Stimulated activated CD4-positive, alpha-beta T cell treated with anti-CD3 and anti-CD28 coated beads, TNF-alpha, amount 100 ng/mL, for 24 hours (primary cell): ENCODE measurements at regions not wholly inside any gene's neighbourhood (a gene's known extent, or its start where the extent isn't known, plus 50 kb on each side); places are given as distances from the start of the nearest gene placed in this dataset.
"Not testable (repeated sequence)": the region's sequence is repeated elsewhere in the genome, so short reads cannot be mapped to it uniquely, and the experiment has no call there.

Experiments
- DNase-seq, 3 experiments: peaks; one replicate each; pipeline ENCODE4 v3.0.0-alpha.2; 2020; ENCODE audit warnings: low read depth in 3 of 3

DNA sequence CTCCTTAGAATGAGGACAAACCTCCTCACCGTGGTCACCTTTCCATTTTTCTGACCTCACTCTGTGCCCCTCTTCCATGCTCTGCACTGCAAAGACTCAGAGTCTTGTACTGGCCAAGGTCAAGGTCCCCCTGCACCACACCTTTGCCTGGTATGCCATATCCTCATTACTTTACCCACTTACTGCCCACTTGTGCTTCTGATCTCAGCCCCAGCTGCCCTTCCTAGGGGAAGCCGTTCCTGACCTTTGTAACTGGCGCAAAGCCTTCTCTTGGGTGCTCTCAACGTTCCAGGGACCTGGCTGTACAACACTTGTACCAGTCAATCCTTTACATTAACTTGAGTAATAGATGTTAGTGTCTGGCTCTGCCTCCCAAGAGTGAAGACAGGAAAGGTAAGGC lies 256.0 kb downstream of the SV2B start:
- no peak for DNase-seq

DNA sequence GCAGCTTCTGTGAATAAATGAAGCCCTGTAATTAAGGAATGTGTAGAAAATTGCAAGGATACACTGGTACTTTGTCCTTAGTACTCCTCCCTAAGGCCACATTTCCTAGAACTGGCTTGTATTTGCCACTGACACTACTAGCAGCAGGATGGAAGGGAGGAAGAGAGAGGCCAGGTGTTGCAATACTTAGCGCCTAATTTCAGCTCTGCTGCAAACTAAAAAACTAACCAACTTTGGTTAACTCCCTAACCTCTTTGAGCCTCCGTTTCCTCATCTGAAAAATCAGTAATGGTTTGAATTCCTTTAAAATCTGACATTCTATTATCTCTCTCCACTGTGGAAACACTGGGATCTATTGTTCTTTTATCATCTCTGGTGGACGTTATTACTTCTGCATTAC lies 257.0 kb downstream of the SV2B start:
- no peak for DNase-seq

DNA sequence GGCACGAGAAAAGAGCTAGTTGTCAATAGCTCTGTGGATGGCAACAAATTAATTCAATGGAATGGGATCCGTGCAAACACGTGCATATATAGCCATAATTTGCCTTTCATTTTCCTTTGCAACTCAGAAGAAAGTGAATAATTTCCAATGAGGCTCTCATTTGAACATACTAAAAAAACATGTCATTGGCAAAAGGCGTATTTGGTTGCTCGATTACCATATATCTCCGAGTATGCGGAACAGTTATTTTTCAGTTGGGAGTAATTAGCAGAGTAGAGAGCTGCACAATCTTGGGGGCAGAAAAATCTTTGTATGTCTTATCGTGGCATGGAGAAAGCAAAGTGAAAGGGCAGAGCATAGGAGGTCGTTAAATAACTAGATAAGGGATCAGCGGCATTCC lies 257.4 kb downstream of the SV2B start:
- DNase-seq = no peak

DNA sequence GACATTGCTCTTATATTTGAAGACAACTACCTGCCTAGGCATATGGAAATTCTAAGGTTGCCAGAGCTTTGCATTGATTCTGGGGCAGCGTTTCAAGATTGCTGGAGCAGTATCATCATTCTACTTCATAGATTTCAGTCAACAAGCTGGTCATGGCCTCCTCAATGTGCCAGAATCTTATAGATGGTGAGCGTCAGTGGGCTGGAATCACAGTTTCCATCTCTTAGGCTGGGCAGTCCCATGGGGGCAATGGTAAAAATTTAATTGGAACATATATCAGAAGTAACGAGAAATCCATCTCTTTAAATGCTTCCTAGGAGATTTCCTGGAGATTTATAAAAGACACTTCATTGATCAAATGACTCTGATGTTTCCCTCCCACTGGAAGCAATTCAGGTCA lies 258.3 kb downstream of the SV2B start:
- no peak for DNase-seq

DNA sequence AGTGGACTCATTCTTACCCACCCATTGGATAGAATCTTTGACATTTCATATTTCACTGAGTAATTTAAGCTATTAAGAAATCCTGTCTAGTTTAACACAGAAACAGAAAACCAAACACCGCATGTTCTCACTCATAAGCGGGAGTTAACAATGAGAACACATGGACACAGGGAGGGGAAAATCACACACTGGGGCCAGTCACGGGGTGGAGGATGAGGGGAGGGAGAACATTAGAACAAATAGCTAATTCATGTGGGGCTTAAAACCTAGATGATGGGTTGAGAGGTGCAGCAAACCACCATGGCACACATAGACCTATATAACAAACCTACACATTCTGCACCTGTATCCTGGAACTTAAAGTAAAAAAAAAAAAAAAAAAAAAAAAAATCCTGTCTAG lies 261.6 kb downstream of the SV2B start:
- not testable (repeated sequence) for DNase-seq

GRCh38 chr15:91366111-91366510 lies 266.1 kb downstream of the SV2B start:
- no peak for DNase-seq

DNA sequence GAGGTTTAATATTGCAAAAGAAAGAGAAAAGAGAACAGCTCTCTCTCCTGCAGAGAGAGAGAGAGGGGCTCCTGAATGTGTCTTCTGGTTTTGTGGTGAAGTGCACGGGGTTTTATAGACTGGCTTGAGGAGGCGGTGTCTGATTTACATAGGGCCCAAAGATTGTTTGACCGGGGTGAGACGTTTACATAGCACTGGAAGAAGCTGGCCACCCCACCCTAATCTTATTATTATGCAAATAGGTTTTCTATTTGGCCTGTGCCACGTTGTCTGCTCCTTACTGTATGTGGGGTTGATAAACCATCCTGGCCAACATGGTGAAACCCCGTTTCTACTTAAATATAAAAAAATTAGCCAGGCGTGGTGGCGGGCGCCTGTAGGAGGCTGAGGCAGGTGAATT lies 268.6 kb downstream of the SV2B start:
- DNase-seq = no peak

DNA sequence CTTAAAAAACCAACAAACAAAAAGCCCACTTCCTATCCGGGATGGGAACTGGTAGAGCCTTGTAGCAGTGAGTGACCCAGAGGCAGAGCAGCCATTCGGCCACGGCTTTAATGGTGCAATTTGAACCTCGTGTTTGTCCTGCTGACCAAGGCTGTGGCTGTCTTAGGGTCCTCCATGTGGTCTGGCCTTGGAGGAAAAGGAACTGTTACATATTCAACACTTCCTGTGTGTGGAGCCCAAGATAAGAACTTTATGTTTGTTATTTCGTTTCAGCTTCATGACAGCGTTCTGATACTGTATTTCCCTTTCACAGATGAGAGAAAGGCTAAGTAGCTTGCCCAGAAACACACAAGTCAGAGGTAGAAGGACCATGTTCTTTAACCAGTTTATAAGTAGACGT lies 269.8 kb downstream of the SV2B start:
- DNase-seq = no peak

GRCh38 chr15:91371345-91371744 lies 271.3 kb downstream of the SV2B start:
- not testable (repeated sequence) for DNase-seq

- no peak for DNase-seq
Observed at GRCh38 chr15:91374336-91374735, 274.3 kb downstream of the SV2B start.

DNA sequence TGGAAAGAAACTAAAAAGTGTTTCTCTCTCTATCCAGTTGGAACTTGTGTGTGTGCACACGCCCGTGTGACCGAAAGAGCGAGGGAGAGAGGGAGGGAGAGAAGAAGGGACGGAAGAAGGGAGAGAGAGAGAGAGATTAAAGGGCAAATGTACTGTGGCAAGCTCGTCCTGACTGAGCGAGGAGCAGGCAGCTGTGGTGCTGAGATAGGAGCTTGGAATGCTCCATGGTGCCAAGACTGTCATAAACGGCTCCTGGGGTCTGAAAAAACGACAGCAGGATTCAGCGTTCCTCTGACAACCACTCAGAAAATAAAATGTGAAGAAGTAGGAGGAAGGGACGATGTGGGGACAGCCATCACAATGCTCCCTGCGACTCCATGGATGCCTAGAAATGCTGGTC lies 276.0 kb downstream of the SV2B start:
- no peak for DNase-seq

DNA sequence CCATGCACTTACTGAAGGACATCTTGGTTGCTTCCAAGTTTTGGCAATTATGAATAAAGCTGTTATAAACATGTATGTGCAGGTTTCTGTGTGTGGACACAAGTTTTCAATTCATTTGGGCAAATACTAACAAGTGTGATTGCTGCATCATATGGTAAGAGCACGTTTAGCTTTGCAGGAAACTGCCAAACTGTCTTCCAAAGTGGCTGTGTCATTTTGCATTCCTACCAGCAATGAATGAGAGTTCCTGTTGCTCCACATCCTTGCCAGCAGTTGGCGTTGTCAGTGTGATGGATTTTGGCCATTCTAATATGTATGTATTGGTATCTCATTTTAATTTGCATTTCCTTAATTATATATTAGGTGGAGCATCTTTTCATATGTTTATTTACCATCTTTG lies 280.1 kb downstream of the SV2B start:
- DNase-seq = no peak

DNA sequence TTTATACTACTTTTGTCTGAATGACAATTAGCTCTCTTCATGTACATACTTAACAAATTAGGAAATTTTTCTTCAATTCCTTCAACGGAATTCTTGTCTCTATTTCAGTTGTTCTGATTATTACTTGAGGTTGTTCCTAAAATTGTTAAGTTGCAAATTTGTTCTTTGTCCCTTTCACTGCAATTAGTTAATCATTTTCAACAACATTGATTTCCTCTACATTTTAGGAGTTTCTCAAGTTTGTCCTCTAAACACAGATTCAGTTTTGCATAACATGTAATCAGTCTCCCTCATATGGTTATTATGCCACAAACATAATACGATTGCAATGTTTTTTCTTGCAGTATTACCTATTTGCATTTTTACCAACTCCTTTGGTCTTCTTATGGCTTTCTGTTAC lies 283.5 kb downstream of the SV2B start:
- no peak for DNase-seq

DNA sequence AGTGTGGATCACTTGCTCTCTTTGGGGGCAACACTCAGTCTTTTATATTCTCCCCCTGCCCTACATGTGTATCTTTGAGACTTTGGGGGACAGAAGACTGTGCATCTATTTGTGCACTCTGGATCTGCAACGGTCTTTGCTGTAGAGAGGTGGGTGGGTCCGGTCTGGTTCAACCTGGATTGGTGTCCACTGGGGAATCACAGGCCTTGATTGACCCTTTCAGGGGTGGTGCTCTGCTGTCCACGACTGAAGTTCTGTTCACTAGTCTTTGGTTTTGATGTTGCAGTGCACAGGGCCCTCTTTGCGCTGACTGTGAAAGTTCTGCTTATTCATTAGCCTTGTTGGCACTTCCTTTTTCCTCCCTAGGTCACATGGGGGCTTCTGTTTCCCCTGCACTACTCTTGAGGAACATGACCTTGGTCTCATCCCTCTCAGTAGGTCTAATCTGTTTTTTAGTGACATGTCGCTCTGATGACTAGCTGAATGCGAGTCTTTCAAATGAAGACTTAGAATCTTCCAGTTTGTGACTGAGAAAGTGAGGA lies 284.2 kb downstream of the SV2B start:
- no peak for DNase-seq

- DNase-seq = no peak
Observed at GRCh38 chr15:91385311-91385710, 285.3 kb downstream of the SV2B start.

DNA sequence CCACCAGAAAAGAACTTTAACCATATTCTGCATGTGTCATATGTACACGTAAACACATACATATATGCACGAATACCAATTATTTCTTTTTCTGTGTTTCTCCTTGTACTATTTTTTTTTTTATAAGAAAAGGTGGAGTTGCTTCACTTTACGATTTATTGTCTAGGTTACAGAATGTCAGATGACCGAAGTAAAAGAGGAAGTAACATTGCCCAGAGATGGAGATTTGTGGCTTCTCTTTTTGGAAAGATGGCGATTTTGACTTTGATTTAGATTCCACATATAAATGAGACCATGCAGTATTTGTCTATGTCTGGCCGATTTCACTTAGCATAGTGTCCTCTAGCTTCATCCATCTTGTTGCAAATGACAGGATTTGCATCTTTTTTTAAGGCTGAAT lies 293.1 kb downstream of the SV2B start:
- no peak for DNase-seq

DNA sequence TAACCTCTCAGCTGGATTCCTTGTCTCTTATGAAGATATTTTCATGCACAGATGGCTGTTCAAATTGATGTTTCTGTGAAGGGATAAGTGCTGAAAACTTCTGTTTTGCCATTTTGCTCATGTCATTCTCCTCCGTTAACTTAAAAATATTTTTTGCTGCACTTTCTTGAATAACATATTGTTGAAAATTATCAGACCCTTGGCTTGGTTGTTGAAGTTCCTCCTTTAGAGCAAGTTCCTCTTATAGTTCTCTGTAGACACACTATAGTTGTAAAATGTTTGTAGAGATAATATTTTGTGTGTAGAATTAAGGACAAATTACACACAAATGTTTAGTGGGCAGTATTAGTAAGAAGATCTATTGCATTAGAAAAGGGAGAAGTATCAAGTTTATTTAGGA lies 300.4 kb downstream of the SV2B start:
- no peak for DNase-seq

GRCh38 chr15:91407269-91407889 lies 307.3 kb downstream of the SV2B start:
- no peak for DNase-seq

DNA sequence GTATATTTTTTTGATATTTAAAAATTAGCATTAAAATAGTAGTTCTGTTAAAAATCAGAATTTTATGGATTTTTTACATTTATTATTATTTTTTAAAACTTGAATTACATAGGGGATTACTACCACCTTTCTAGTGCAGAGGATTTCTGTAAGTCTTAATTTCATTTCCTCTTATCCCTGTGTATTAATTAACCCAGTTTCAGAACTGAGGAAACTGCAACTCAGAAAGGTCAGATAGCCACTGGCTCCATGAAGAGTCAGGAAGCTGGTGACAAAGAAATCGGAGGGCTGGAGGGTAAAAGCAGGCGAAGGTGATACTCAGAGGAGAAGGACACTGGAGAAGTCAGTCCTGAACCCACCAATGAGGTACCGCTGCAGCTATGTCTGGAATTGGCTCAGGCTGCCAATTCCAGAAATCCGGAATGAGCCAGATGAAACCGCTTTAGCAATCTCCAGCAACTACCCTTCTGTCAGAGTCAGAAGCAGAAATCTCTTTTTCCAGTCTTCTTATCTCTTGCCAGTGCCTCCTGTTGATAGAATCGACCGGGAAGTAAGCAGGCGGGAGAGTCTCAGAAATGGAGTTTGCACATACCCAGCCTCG lies 308.5 kb downstream of the SV2B start:
- DNase-seq = no peak

DNA sequence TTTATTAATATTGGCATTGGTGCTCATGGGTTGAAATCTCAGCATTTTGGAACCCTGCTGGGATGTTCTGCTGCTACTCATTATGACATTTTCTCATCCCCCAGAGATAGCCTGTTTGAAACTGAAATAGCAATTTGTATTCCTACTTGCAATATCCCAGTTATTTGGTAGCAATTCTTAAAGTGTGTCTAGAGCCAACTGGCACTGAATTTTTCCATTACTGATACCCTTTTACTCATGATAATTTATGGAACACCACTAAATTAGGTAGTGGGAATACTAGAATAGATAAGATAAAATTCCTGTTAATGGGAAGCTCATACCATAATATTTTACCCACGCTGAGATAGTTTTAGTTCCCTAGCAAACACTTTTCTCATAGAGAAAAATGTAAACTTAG lies 309.3 kb downstream of the SV2B start:
- no peak for DNase-seq

GRCh38 chr15:91411586-91411985 lies 311.5 kb downstream of the SV2B start:
- DNase-seq = no peak

DNA sequence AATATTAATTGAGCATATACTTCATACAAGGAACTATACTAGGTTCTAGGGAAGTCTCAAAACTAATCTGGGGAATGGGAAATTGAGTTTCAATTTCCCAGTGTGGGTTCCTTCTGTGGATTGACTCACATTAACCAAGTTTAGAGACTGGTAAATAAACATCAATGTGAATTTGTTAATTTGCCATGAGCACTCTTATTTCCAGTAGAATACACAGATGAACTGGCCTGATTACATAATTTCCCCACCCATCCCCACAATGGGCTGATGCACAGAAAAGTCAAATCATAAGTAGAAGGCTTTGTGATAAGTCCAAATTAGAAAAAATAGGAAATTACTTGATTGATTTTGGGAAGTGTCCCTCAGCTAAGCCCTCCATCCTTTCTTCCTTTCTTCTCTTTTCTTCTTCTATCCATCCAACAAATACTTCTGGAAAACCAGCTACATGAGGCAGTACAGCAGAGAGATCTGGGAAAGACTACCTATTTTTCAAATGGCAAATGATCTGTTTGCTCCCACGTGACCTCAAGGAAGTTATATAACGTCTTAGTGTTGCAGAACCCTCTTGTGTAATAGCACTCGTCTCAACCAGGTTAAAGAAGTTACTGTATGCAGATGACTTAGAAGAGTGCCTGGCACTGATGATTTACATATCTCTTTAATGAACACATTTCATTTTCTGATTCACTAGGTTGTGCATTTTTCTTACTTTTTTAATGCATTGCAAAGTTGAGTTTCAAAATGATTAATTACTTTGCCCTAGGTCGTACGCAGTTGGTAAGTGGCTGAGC lies 312.3 kb downstream of the SV2B start:
- no peak for DNase-seq

DNA sequence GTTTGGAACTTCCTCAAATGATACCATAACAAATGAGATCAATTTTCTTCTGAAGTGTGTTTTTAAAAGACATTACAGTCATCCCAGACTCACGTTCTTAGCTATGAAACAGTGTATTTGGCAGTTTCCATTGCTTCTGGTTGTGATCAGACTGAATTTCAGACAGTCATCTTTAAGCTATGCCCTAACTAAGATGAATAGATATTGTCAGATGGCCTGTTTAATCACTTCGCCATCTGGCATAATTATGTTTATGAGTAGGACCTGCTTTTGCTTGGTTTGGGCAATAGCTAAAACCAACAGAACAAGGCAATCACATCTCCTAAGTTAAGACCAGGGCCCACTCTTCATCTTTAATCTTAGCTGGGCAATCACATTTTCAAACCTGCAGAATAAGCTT lies 313.1 kb downstream of the SV2B start:
- no peak for DNase-seq
